ENCODE measurements at regions not wholly inside any gene's neighbourhood (a gene's known extent, or its start where the extent isn't known, plus 50 kb on each side); places are given as distances from the start of the nearest gene placed in this dataset.

GRCh38 chr2:430291-431040 is 142.6 kb upstream of the ALKAL2 start:
- TF ChIP-seq CTCF (IDR thresholded peaks at IDR 0.05) = no peak
- TF ChIP-seq POLR2A (IDR thresholded peaks at IDR 0.05) = no peak
